ENCODE measurements at regions not wholly inside any gene's neighbourhood (a gene's known extent, or its start where the extent isn't known, plus 50 kb on each side); places are given as distances from the start of the nearest gene placed in this dataset.

- Histone ChIP-seq H3K27ac (no peak overlapping the region), H3K4me3 (no peak overlapping the region)
Measured at GRCh38 chr3:64464955-64465354, 222.8 kb downstream of the ADAMTS9 start.

GRCh38 chr3:64463981-64464380, 223.8 kb downstream of the ADAMTS9 start:
- H3K27ac ChIP-seq: no peak overlapping the region
- no peak overlapping the region for H3K4me3 ChIP-seq

GRCh38 chr3:64462203-64462602, 225.6 kb downstream of the ADAMTS9 start:
- Histone ChIP-seq H3K27ac (peak overlapping the region in 4 of 21 experiments; percentile 4 to 46 (median 28)), H3K4me3 (no peak overlapping the region)

GRCh38 chr3:64460877-64461276, 226.9 kb downstream of the ADAMTS9 start:
- H3K27ac ChIP-seq: peak overlapping the region in 2 of 21 experiments; percentile 19 to 35
- H3K4me3 ChIP-seq: no peak overlapping the region

GRCh38 chr3:64460141-64460730, 227.6 kb downstream of the ADAMTS9 start:
- Histone ChIP-seq H3K4me3 (no peak overlapping the region), H3K27ac (peak overlapping the region in 1 of 21 experiments; percentile 49)

GRCh38 chr3:64459711-64460110, 228.1 kb downstream of the ADAMTS9 start:
- peak overlapping the region in 1 of 21 experiments; percentile 49 for H3K27ac ChIP-seq
- H3K4me3 ChIP-seq: no peak overlapping the region

- Histone ChIP-seq H3K27ac (no peak overlapping the region), H3K4me3 (no peak overlapping the region)
Measured at GRCh38 chr3:64457811-64458210, 230.0 kb downstream of the ADAMTS9 start.

GRCh38 chr3:64456674-64457073, 231.1 kb downstream of the ADAMTS9 start:
- Histone ChIP-seq H3K27ac (no peak overlapping the region), H3K4me3 (no peak overlapping the region)

GRCh38 chr3:64455351-64455750, 230.1 kb upstream of the PRICKLE2 start:
- H3K4me3 ChIP-seq: no peak overlapping the region
- H3K27ac ChIP-seq: no peak overlapping the region

GRCh38 chr3:64454768-64455167, 229.5 kb upstream of the PRICKLE2 start:
- Histone ChIP-seq H3K4me3 (no peak overlapping the region), H3K27ac (no peak overlapping the region)

- Histone ChIP-seq H3K27ac (no peak overlapping the region), H3K4me3 (no peak overlapping the region)
Measured at GRCh38 chr3:64454179-64454578, 228.9 kb upstream of the PRICKLE2 start.

- Histone ChIP-seq H3K27ac (no peak overlapping the region), H3K4me3 (no peak overlapping the region)
Measured at GRCh38 chr3:64451283-64452012, 226.2 kb upstream of the PRICKLE2 start.

- Histone ChIP-seq H3K27ac (no peak overlapping the region), H3K4me3 (no peak overlapping the region)
Measured at GRCh38 chr3:64450396-64450956, 225.2 kb upstream of the PRICKLE2 start.

- Histone ChIP-seq H3K4me3 (no peak overlapping the region), H3K27ac (no peak overlapping the region)
Measured at GRCh38 chr3:64449026-64449425, 223.8 kb upstream of the PRICKLE2 start.

GRCh38 chr3:64445944-64446300, 220.7 kb upstream of the PRICKLE2 start:
- peak overlapping the region in 1 of 7 experiments; percentile 46 for H3K4me3 ChIP-seq
- no peak overlapping the region for H3K27ac ChIP-seq

GRCh38 chr3:64445109-64445943, 220.1 kb upstream of the PRICKLE2 start:
- peak overlapping the region; percentile 31 to 57 (median 44) for H3K4me3 ChIP-seq

GRCh38 chr3:64444490-64445108, 219.3 kb upstream of the PRICKLE2 start:
- Histone ChIP-seq H3K27ac (peak overlapping the region in 6 of 21 experiments; percentile 3 to 35 (median 8)), H3K4me3 (peak overlapping the region; percentile 31 to 57 (median 44))

More at GRCh38 chr3:64445109-64445943, 220.1 kb upstream of the PRICKLE2 start:
- H3K27ac ChIP-seq: peak overlapping the region in 5 of 21 experiments; percentile 3 to 35 (median 6)

- peak overlapping the region in 3 of 7 experiments; percentile 31 to 46 (median 46) for H3K4me3 ChIP-seq
- peak overlapping the region in 2 of 21 experiments; percentile 29 to 30 for H3K27ac ChIP-seq
Measured at GRCh38 chr3:64443546-64444381, 218.5 kb upstream of the PRICKLE2 start.

- H3K27ac ChIP-seq: no peak overlapping the region
- H3K4me3 ChIP-seq: no peak overlapping the region
Measured at GRCh38 chr3:64441861-64442260, 216.6 kb upstream of the PRICKLE2 start.
